Liver (tissue), 8 donors: ENCODE measurements at regions not wholly inside any gene's neighbourhood (a gene's known extent, or its start where the extent isn't known, plus 50 kb on each side); places are given as distances from the start of the nearest gene placed in this dataset.

Experiments used
- DNase-seq: peaks from one replicate; pipeline ENCODE4 v3.0.0-alpha.2; 2017; ENCODE audit warnings: low spot score
- H3K27ac ChIP-seq, 2 donors: one replicate each; pipeline ENCODE4 v1.7.0; 2013; ENCODE audit warnings: inconsistent platforms in 2 of 2, low read length in 2 of 2, control low read depth in 1 of 2, low read depth in 1 of 2, mild to moderate bottlenecking in 1 of 2
- H3K27me3 ChIP-seq, 4 donors: one replicate each; pipeline versions ENCODE4 v1.6.1 to v1.7.0; 2013; ENCODE audit warnings: low read length in 3 of 4, inconsistent platforms in 1 of 4, mild to moderate bottlenecking in 1 of 4, moderate library complexity in 1 of 4; ENCODE audit not compliant: control insufficient read depth in 4 of 4, insufficient read depth in 4 of 4
- H3K36me3 ChIP-seq, 4 donors: one replicate each; pipeline versions ENCODE4 v1.6.1 to v1.7.0; 2013; ENCODE audit warnings: low read length in 3 of 4, mild to moderate bottlenecking in 3 of 4, low read depth in 1 of 4, moderate library complexity in 1 of 4; ENCODE audit not compliant: control insufficient read depth in 4 of 4, insufficient read depth in 3 of 4
- H3K4me1 ChIP-seq, 4 donors: one replicate each; pipeline versions ENCODE4 v1.6.1 to v1.7.0; 2013; ENCODE audit warnings: low read length in 3 of 4, mild to moderate bottlenecking in 3 of 4, moderate library complexity in 1 of 4; ENCODE audit not compliant: control insufficient read depth in 4 of 4, insufficient read depth in 4 of 4
- H3K4me3 ChIP-seq, 3 donors: one replicate each; pipeline versions ENCODE4 v1.6.1 to v1.7.0; 2013; ENCODE audit warnings: low read length in 3 of 3, control low read depth in 1 of 3, low read depth in 1 of 3, mild to moderate bottlenecking in 1 of 3
- H3K9ac ChIP-seq, 2 donors: one replicate each; pipeline ENCODE4 v1.7.0; 2013; ENCODE audit warnings: low read length in 2 of 2, mild to moderate bottlenecking in 2 of 2, moderate library complexity in 2 of 2, control low read depth in 1 of 2, low read depth in 1 of 2
- H3K9me3 ChIP-seq, 4 donors: one replicate each; pipeline versions ENCODE4 v1.6.1 to v1.7.0; 2013; ENCODE audit warnings: low read length in 3 of 4; ENCODE audit not compliant: control insufficient read depth in 4 of 4
- EGR1 ChIP-seq, 2 donors: IDR thresholded peaks; 2 replicates each; pipeline ENCODE4 v1.6.1; 2016 to 2018; ENCODE audit warnings: antibody characterized with exemption in 2 of 2, low read depth in 2 of 2
- FOXA1 ChIP-seq: IDR thresholded peaks from 2 replicates; pipeline ENCODE4 v1.6.1; 2016; ENCODE audit warnings: antibody characterized with exemption
- FOXA2 ChIP-seq: IDR thresholded peaks from 2 replicates; pipeline ENCODE4 v1.6.1; 2016; ENCODE audit warnings: antibody characterized with exemption
- GABPA ChIP-seq, 2 donors: IDR thresholded peaks in 1 of 2; conservative IDR thresholded peaks in 1 of 2; 2 replicates each; pipeline ENCODE4 v1.6.1; 2016; ENCODE audit warnings: antibody characterized with exemption in 2 of 2, mild to moderate bottlenecking in 1 of 2, moderate library complexity in 1 of 2
- HNF4A ChIP-seq, 2 donors: conservative IDR thresholded peaks; 2 replicates each; pipeline ENCODE4 v1.6.1; 2016; ENCODE audit warnings: antibody characterized with exemption in 2 of 2, mild to moderate bottlenecking in 2 of 2
- HNF4G ChIP-seq: IDR thresholded peaks from 2 replicates; pipeline ENCODE4 v1.6.1; 2016; ENCODE audit warnings: antibody characterized with exemption
- JUND ChIP-seq, 2 donors: IDR thresholded peaks; 2 replicates each; pipeline ENCODE4 v1.6.1; 2016; ENCODE audit warnings: antibody characterized with exemption in 2 of 2
- MAX ChIP-seq: IDR thresholded peaks from 2 replicates; pipeline ENCODE4 v1.6.1; 2016; ENCODE audit warnings: antibody characterized with exemption
- NR2F2 ChIP-seq: IDR thresholded peaks from 2 replicates; pipeline ENCODE4 v1.6.1; 2016; ENCODE audit warnings: antibody characterized with exemption
- RAD21 ChIP-seq, 2 donors: IDR thresholded peaks; 2 replicates each; pipeline ENCODE4 v1.6.1; 2016; ENCODE audit warnings: antibody characterized with exemption in 2 of 2, mild to moderate bottlenecking in 2 of 2
- RXRA ChIP-seq, 2 donors: IDR thresholded peaks; 2 replicates each; pipeline ENCODE4 v1.6.1; 2017 to 2018; ENCODE audit warnings: antibody characterized with exemption in 2 of 2, mild to moderate bottlenecking in 1 of 2
- SP1 ChIP-seq: IDR thresholded peaks from 2 replicates; pipeline ENCODE4 v1.6.1; 2018; ENCODE audit warnings: antibody characterized with exemption, mild to moderate bottlenecking
- TAF1 ChIP-seq: conservative IDR thresholded peaks from 2 replicates; pipeline ENCODE4 v1.6.1; 2016; ENCODE audit warnings: antibody characterized with exemption, mild to moderate bottlenecking
- ZBTB33 ChIP-seq: IDR thresholded peaks from 2 replicates; pipeline ENCODE4 v1.6.1; 2016; ENCODE audit warnings: antibody characterized with exemption
- WGBS: extraction: QIAGEN DNeasy Blood & Tissue Kit; methylation state at CpG from one replicate; pipeline ENCODE4 v1.1.7; 2013; 5-methylcytosine and 5-hydroxymethylcytosine counted together
- TF ChIP-seq, protein P1 (sequence below): IDR thresholded peaks from 2 replicates; pipeline ENCODE4 v1.6.1; 2016; ENCODE audit warnings: antibody characterized with exemption, mild to moderate bottlenecking
- TF ChIP-seq, protein P2 (sequence below): fragments of 150-350 bp; IDR thresholded peaks from 2 replicates; pipeline ENCODE4 v1.5.1; 2017; ENCODE audit warnings: improper control_type of control experiment, low read depth, low read length; ENCODE audit not compliant: missing input control
- TF ChIP-seq, protein P3 (sequence below): IDR thresholded peaks from 2 replicates; pipeline ENCODE4 v1.6.1; 2016; ENCODE audit warnings: antibody characterized with exemption
- donor health status: healthy.
- donor health status: healthy.
- donor health status: healthy.
- donor health status: healthy.
- donor health status: healthy.

DNA sequence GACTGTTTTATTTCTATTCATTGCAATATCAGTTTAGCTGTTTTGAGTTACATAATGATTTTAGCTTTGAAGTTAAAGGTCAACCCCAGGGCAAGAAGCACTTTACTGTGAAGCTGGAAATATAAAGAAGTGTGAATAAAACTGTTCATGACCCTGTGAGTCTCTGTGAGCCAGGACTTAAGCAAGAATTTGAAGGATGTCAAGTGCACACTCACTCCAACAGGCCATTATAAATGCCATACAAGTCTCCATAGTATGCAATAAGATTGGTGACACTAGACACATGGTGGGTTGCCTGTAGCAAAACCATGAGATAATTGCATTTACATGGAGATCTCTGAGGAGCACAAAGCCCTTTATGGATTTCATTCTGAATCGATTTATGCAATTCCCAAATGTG, 318.7 kb upstream of the ITGA1 start:
- DNase-seq: no peak
- Histone ChIP-seq H3K4me1 (peaks cover 0 to 3% (median 0%) of the 10 kb centered on the region in 4 donors), H3K9ac (no peak overlapping the region), H3K36me3 (no peaks in the 10 kb centered on the region), H3K27me3 (no peaks in the 10 kb centered on the region), H3K27ac (no peak overlapping the region), H3K9me3 (no peaks in the 10 kb centered on the region), H3K4me3 (no peak overlapping the region)
- no peak for TF ChIP-seq JUND (IDR thresholded peaks at IDR 0.05)
- no peak for TF ChIP-seq FOXA1
- TF ChIP-seq, protein P1, sequence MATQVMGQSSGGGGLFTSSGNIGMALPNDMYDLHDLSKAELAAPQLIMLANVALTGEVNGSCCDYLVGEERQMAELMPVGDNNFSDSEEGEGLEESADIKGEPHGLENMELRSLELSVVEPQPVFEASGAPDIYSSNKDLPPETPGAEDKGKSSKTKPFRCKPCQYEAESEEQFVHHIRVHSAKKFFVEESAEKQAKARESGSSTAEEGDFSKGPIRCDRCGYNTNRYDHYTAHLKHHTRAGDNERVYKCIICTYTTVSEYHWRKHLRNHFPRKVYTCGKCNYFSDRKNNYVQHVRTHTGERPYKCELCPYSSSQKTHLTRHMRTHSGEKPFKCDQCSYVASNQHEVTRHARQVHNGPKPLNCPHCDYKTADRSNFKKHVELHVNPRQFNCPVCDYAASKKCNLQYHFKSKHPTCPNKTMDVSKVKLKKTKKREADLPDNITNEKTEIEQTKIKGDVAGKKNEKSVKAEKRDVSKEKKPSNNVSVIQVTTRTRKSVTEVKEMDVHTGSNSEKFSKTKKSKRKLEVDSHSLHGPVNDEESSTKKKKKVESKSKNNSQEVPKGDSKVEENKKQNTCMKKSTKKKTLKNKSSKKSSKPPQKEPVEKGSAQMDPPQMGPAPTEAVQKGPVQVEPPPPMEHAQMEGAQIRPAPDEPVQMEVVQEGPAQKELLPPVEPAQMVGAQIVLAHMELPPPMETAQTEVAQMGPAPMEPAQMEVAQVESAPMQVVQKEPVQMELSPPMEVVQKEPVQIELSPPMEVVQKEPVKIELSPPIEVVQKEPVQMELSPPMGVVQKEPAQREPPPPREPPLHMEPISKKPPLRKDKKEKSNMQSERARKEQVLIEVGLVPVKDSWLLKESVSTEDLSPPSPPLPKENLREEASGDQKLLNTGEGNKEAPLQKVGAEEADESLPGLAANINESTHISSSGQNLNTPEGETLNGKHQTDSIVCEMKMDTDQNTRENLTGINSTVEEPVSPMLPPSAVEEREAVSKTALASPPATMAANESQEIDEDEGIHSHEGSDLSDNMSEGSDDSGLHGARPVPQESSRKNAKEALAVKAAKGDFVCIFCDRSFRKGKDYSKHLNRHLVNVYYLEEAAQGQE: no peak
- TF ChIP-seq NR2F2: no peak
- TF ChIP-seq EGR1 (IDR thresholded peaks at IDR 0.05; ENCODE audit: low read depth in 2 of 2): no peak
- no peak for TF ChIP-seq SP1
- no peak for TF ChIP-seq ZBTB33
- TF ChIP-seq, protein P2, sequence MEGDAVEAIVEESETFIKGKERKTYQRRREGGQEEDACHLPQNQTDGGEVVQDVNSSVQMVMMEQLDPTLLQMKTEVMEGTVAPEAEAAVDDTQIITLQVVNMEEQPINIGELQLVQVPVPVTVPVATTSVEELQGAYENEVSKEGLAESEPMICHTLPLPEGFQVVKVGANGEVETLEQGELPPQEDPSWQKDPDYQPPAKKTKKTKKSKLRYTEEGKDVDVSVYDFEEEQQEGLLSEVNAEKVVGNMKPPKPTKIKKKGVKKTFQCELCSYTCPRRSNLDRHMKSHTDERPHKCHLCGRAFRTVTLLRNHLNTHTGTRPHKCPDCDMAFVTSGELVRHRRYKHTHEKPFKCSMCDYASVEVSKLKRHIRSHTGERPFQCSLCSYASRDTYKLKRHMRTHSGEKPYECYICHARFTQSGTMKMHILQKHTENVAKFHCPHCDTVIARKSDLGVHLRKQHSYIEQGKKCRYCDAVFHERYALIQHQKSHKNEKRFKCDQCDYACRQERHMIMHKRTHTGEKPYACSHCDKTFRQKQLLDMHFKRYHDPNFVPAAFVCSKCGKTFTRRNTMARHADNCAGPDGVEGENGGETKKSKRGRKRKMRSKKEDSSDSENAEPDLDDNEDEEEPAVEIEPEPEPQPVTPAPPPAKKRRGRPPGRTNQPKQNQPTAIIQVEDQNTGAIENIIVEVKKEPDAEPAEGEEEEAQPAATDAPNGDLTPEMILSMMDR: no peak
- TF ChIP-seq HNF4A (conservative IDR thresholded peaks at IDR 0.05): no peak
- no peak for TF ChIP-seq TAF1
- no peak for TF ChIP-seq FOXA2
- no peak for TF ChIP-seq HNF4G
- no peak for TF ChIP-seq RXRA (IDR thresholded peaks at IDR 0.05)
- no peak for TF ChIP-seq GABPA (IDR thresholded peaks at IDR 0.05 in 1 of 2, conservative IDR thresholded peaks at IDR 0.05 in 1 of 2)
- TF ChIP-seq, protein P3, sequence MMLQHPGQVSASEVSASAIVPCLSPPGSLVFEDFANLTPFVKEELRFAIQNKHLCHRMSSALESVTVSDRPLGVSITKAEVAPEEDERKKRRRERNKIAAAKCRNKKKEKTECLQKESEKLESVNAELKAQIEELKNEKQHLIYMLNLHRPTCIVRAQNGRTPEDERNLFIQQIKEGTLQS: no peak
- no peak for TF ChIP-seq MAX
- 55% methylated on average over 1 of the region's 1 CpG for WGBS

DNA sequence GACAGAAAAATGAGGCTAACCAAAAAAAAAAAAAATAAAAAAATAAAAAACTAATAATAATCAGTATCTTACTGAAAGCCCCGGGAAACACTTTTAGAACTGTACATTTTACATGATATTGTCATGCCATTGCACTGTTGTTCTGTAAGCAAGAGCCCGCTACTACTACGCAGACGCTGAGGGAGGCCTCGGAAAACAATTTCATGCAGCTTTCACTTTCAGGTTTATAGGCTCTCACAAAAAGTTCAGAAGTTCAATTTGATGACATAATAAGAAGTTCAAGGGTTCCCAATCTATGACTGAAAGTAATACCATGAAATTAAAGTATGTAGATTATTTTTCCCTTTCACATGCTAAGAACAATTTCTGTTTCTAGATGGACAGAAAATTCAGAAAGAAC, 318.3 kb upstream of the ITGA1 start:
- 59% methylated on average over 5 of the region's 5 CpGs for WGBS
- DNase-seq: no peak
- Histone ChIP-seq H3K9me3 (no peaks in the 10 kb centered on the region), H3K4me1 (peaks cover 0 to 3% (median 0%) of the 10 kb centered on the region in 4 donors), H3K4me3 (no peak overlapping the region), H3K9ac (no peak overlapping the region), H3K27ac (no peak overlapping the region), H3K36me3 (no peaks in the 10 kb centered on the region), H3K27me3 (no peaks in the 10 kb centered on the region)
- TF ChIP-seq, protein P3: no peak
- TF ChIP-seq ZBTB33: no peak
- TF ChIP-seq, protein P1: no peak
- TF ChIP-seq TAF1: no peak
- peak in 1 of 2 donors; percentile 12 for TF ChIP-seq HNF4A (conservative IDR thresholded peaks at IDR 0.05)
- TF ChIP-seq RXRA (IDR thresholded peaks at IDR 0.05): peak in 1 of 2 donors; percentile 38
- TF ChIP-seq GABPA (IDR thresholded peaks at IDR 0.05 in 1 of 2, conservative IDR thresholded peaks at IDR 0.05 in 1 of 2): no peak
- TF ChIP-seq JUND (IDR thresholded peaks at IDR 0.05): no peak
- TF ChIP-seq MAX: no peak
- no peak for TF ChIP-seq HNF4G
- no peak for TF ChIP-seq RAD21 (IDR thresholded peaks at IDR 0.05)
